A204.1 (cell line): ENCODE measurements at regions not wholly inside any gene's neighbourhood (a gene's known extent, or its start where the extent isn't known, plus 50 kb on each side); places are given as distances from the start of the nearest gene placed in this dataset.

Source experiments
- FAIRE-seq: peaks from 2 replicates; lab custom pipeline; 2012; peaks lifted over from hg19 to GRCh38; lab: Jason Lieb, UNC

DNA sequence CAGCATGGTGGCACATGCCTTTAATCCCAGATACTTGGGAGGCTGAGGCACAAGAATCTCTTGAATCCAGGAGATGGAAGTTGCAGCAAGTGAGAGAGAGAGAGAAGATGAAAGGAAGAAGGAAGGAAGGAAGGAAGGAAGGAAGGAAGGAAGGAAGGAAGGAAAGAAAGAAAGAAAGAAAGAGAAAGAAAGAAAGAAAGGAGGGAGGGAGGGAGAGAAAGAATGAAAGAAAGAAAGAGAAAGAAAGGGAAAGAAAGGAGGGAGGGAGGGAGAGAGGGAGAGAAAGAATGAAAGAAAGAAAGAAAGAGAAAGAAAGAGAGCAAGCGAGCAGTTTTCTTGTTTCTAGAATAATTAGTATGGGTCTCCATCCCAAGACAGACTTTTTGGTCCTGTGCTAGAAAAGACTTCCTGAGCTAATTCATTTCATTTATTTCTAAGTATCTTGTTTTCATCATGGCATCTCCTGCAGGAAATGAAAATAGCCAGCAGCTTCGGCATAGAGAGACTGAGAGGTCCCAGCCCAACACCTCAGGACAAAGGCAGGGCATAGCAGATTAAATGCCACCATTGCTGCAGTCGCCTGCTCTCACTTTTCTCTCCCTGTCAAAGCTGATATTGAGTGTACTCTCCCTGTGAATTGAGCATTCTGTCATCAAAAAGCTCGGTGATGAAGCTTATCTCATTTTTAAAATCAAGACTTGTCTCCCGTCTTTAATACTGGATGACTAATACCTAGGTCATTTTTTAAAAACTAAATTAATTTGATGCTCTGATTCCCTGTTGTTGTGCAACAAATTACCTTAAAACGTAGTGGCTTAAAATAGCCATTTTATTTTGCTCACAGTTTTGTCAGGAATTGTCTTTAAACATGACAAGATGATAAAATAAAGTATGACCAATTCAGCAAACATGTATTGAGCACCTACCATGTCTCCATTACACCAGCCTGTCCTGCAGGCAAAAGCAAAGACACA lies 91.8 kb upstream of the ADRA1B start:
- no peak for FAIRE-seq

DNA sequence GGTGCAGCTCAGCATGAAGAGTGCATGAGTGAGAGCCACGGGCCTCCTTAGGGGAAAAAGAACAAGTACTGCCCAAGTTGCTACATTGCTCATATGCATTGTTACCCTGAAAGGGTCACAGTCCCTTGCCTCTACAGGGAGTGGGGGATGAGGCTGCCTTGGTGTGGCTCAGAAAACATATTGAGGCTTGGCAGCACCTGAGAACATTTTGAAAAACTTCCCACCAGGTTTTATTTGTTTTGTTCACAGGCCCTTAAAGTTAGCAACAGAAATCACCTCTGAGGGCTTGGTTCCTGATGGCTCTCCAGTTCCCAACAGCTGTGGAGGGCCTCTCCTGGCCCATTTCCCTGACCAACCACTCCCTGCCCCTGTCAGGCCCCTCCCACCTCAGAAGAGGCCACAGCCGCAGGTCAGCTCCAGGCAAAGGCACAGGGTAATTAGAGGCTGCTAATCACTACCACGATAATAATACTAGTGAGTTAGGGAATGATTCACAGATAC lies 90.7 kb upstream of the ADRA1B start:
- no peak for FAIRE-seq

DNA sequence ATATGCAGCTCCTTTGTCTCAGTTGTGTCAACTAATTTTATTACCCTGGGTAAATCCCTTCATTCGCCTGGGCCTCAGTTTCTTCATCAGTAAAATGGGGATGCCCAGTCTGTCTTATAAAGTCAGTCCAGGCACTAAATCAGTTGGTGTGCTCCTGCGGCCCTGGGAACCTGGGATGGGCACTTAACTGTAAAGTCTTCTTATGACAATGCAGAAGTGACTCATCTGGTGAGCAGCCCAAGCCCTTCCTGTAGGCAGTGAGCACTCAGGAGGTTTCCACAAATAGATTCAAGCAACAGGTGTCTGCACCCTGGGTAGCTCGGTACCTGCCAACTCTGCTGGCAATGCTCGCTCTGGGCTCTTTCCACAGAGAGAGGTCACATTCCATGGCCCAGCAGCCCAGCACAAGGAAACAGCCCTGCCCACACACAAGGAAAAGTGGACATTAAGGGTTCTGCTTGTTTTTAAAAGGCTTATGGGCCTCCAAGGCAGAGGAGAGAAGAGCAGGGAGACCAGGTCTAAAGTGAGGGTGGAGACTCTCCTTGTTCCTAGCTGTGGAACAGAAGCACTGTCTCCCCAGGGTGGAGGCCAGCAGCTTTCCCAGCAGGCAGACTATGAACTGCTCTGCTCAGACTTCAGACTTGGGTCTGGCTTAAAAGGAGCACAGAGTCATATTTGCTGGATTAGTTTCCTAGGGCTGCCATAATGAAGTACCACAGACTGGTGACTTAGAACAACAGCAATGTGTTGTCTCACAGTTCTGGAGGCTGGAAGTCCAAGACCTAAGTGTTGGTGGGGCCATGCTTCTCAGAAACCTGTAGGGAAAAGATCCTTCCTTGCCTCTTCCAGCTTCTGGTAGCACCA lies 89.7 kb upstream of the ADRA1B start:
- FAIRE-seq: no peak

DNA sequence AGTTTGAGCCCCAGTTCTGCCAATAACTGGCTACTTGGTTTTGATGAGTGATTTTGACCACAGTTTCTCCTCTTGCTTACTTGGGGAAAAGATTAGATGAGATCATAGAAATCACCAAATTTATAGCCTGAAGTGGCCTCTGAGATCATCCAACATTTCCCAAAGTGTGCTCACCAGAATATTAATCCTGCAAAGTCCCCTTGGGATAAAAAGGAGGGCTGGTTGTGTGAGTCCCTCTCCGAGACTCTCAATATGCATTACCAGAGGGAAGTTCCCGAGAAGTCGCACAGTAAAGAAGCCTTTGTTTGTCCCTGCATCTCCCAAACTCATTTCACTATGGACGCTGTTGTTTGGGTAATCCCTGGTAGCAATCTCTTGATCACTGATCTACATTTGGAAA lies 88.4 kb upstream of the ADRA1B start:
- no peak for FAIRE-seq

DNA sequence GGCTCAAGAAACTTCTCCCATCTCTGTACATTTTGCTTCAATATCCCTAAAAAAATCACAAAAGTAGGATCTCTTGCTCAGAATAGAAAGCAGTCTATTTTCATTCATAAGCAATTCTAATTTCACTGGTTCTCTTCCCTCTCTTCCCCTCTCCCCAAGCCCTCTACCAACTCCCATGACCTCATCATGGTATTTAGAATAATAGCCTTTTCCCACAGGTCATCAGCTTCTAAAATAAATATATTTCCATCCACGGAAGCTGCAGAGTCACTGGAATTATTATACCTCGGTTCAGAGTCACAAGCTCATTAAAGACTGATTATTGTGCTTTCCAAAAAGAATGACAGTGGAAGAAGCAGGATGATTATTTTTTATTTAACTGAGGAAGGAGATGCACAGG lies 84.2 kb upstream of the ADRA1B start:
- no peak for FAIRE-seq

DNA sequence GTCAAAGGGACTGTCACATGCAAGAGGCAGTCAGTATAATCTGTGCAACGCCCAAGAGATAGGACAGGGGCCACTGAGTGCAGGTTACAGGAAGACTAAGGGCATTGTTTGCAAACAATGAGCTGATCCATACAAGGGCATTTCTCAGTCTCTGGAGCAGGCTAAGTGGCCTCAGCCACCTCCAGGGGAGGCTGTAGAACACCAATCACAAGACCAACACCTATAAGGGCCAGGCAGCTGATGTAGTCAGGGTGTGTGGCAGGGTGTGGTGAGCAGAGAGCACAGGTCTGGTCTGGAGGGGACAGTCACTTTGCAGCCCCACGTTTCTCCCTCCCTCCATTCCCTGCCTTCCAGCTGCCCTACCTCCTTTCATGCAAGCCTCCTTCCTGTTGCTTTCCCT lies 83.2 kb upstream of the ADRA1B start:
- no peak for FAIRE-seq

DNA sequence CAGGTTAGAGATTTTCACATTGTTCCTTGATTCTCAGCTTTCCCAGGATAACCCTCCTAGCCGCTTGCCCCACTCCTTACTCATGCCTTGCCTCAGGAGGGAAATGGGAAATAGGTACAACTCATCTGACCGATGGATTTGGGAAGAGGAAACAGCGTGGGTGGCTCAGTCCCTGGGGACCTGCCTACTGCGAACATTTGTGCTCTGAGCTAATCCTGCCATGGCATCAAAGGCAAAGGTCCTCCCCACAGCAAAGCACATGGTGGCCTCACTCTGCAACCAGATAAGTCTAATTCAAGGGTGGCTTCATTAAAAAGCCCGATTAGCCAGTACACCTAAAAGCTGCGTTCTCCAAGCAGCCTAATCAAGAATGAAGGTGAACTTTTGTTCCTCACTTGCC lies 82.4 kb upstream of the ADRA1B start:
- no peak for FAIRE-seq

DNA sequence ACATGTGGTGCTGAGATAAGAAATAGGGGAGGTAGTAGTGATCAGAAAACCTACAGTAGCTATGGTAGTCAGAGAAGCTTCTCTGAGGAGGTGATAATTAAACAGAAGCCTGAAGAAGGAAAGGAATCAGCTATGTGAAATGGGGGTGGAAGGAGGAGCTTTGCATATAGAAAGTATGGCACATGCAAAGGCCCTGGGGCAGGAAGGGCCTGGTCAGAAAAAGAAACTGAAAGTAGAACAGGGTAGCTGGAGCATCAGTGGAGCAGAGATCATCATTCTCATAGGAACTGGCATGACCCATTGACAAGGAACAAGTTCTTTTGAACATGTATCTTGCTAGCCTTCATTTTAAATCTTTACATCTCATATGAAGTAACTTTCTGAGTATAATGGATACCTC lies 80.7 kb upstream of the ADRA1B start:
- no peak for FAIRE-seq

DNA sequence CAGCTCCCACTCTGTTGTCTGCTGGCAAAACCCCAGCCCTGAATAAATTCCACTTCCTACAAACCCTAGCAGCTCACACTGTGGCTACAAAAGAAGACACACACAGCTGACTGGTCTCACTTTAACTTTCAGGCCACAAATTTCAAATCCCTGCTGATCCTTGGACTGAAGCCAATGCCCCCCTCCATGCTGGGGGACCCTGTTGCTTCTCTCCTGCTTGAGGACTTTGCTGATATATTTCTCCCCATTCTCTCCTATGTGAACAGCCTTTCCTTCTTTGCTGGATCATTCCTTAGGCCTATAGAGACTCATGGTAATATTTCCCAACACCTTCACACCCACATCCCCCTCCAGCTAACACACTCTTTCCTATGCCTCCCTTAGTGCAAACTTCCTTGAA lies 79.6 kb upstream of the ADRA1B start:
- FAIRE-seq: no peak

DNA sequence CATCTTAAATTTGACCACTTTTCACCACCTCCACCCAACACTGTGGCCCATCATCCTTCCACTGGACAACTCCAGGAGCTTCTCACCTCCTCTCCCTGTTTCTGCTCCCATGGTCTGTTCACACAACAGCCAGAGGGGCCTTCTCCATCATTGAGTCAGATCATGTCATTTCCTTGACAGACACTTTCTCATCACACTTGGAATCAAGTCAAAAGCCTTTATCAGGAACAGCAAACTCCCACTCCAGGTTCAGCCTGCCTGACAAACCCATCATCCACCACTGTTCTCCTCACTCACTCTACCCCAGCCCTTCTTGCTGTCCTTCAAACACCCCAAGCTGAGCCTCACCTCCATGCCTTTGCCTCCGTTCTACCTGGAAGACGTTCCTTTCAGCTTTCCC lies 78.4 kb upstream of the ADRA1B start:
- no peak for FAIRE-seq

DNA sequence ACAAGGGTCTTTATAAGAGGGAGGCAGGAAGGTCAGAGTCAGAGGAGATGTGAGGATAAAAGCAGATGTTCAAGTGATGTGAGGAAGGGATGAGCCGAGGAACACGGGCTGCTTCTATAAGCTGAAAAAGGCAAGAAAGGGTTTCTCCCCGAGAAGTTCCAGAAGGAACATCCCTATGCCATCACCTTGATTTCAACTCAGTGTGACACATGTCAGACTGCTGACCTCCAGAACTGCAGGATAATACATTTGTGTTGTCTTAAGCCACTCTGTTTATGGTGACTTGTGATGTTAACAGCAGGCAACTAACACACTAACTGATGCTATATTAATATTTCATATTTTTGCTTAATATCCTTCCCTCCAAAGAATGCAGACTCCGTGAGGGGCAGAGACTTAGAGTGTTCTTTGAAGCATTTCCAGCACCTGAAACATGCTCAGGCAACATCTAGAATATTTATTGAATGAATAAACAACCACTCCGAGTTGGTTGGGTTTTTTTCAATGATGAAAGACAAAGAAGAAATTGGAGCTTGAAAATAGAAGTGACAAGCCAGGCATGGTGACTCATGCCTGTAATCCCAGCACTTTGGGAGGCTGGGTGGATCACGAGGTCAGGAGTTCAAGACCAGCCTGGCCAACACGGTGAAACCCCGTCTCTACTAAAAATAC lies 77.6 kb upstream of the ADRA1B start:
- FAIRE-seq: no peak

DNA sequence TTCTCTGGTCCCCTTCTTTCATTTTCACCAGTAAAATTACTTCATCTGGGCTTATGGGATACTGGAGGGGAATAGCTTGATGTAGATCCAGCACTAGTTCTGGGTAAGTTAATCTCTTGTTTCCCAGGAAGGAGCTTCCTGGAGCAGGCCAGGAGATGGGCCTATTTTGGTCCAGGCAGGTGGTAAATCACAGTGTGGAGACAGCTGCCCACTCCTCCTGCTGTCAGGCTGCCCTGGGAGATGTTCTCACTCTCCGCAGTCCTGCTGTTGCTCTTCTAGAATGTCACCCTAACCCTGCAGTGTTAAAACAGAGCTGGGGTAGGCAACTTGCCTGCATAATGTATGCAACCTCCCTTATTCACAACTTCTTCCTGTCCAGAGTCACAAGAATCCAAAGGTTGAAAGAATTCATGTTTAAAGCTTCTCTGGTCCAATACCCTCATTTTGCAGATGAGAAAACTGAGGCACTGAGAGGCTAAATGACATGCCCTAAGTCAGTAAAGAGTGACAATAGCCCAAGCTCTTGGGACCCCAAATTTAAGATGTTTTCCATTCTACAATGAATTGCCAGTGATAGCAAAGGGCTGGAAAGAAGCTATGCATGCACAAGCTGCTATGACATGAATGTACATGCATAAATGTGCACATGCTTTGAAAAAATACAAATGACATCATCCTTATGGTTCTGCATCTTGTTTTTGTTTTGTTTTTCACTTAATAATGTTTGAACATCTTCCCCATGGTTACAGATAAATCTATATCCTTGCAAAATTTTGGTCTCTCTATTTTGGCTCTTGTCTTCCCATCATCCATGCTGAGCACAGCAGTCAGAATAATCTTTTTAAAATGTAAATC lies 71.8 kb upstream of the ADRA1B start:
- no peak for FAIRE-seq

DNA sequence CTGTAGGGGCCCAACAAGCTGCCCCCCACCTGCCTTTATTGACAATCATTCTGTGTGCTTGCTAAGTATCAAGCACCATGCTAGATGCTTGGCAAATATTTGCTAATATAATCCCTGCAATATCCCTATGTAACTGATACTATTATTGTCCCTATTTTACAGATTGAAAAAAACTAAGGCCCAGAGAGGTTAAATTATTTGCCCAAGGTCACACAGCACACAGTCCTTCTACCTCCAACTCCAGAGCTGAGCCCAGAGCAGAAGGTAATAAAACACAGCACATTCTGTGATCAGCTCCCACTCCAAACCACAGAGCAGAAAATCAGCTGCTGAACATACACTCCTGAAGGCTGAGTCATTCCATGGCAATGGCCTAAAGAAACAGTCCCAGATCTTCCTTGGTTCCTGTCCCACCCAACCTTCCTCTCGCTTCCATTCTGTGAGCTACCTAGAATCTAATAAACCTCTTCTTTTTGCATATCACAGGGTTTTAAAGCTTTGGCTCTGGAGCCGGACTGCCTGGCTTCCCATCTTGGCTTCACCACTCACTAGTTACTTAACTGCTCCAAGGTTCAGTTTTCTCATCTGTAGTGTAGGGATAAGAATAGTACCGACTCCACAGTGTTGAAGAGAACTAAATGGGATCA lies 66.7 kb upstream of the ADRA1B start:
- FAIRE-seq: no peak

DNA sequence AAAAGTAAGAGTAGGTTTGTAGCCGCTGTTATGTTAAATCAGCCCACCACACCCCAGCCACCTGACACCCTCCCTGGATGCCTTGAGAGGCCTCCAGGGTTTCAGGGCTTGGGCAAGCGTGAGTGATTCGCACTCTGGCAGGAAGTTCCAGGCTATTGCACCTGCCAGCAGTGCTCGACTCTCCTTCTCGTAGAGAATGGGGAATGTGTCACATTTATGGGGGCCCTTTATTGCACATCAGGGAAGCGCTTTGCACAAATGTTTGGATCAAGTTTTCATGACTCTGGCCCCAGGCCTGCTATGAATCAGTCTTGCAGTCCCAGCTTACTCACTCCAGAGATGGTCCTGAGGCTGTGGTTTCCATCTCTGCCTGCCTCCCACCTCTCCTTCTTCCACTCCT lies 66.1 kb upstream of the ADRA1B start:
- FAIRE-seq: no peak

DNA sequence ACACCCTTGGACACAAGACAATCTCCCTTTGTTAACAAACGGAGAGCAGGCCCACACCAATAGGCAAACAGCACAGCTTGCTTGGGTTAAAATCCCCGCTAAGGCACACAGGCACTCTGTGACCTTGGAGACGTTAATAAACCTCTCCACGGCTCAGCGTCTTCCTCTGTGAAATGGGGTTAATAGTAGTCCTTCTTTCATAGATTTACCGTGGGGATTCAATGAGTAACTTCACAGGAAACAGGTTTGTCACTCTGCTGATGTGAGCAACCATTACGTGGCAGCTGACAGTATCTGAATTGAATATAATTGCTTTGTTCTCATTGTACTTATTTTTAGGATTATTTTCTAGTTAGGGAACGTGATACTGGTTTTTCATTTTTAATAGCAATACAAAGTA lies 65.2 kb upstream of the ADRA1B start:
- no peak for FAIRE-seq

DNA sequence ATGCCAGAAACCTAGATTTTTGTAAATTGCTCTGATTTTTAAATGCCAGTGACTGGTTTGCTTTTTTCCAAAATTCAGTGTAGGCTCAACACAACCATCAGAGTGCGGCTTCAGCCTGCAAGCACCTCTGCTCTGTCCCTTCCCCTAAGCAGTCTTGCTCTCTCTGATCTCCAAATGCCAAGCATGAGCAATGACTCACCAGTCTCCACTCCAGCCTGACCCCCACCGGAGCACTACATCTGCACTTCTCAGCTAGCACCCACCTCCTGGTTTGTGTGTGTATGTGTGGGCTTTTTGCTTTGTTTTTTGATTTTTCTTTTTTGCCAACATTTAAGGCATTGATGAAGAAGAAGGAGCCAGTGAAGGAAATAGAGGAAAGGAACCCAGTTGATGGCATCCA lies 61.4 kb upstream of the ADRA1B start:
- FAIRE-seq: no peak

DNA sequence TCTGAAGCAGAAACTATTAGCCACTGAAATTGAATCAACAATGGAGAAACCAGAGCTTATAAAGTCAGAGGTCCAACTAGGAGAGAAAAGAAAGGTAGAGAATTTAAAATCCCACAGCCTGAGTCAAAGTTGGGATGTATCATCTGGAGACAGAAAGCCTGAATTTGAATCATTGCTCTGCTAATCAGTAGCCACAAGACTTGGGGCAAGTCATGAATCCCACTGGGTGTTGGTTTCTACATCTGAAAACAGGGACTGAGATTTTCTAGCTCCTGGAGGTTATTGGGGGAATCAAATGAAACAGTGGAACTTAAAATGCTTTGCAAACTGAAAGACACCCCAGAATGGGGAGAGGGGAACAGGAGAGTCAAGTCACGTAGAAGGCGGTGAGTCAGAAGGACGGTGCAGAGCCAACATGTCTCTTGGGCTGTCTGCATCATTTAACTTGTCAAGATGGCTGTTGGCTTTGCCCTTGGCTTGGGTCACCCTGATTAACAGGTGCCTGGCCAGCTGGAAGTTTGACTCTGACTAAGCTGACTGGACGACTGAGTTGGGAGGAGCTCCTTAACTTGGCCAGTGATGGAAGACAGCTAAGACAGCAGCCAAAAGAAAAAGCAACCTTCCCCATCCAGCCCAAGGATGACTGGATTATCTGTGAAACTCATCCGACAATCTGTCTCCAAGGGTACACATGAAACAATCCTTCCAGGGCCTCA lies 60.6 kb upstream of the ADRA1B start:
- no peak for FAIRE-seq

DNA sequence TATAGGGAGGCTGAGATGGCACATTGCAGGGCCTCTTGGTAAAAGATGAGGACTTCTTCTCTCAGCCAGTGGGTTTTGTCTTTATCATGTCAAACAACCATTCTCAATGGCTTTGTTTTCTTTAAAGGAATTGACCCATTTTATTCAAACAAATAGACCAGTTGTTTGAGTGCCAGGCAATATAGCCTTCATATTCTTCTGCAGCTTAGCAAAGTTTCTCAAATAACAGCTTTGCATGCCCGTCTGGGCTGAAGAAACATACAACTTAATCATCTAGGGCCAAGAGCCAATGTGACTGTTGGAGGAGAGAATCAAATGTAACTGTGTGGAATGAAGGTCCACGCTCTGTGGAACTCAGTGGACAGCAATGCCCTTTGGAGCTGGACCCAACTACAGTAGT lies 57.4 kb upstream of the ADRA1B start:
- no peak for FAIRE-seq

DNA sequence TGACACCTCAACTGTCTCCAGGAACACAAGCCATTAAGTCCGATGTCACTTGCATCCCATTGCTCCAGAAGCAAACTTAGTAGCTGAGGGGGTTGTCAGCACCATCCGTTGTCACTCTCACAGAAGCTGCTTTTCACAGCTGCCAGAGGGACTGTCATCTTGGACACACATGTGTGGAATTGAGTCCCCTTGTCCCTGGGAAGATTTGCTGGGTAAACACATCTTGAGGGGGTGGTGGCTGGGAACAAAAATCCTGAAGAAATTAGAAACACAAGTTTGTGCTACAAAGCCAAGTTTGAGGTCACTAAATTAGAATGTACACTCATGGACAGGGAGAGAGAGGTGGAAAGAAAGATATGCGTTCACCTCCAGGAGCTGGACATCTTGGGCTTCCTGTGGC lies 55.2 kb upstream of the ADRA1B start:
- no peak for FAIRE-seq

DNA sequence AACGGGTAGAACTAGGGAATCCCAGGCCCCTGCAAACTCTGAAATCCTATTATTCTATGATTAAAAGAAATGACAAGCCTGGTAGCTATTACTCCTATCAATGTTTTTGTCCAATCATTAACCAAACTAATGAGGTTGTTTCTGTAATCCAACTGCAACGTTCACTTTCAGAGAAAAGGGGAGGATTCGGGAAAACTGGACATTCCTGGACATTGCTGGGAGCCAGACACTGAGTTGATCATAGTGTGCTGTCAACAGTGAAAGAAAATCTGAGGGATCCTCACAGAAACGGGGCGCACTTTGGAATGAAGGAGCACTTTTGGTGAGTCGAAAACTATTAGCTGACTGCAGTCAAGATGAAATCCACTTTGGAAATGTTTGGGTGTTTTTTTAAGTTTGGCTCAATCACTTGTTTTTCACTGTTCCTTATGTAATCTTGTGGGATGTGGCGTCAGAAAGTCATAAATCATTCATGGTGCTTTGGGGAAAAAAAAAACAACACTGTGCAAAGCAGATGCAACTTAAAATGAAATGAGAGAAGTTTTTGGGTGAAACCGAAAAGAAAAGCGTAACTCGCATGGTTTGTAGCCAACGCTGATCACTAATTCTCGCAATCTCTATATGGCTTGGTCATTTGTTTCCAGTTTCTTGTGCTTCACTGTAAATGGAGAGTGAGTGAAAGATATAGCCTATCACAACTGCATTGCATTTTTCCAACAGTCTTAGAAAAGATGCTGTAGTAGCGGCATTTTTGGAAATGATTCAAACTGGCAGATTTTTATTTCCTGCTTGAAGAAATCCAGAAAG lies 51.2 kb upstream of the ADRA1B start:
- FAIRE-seq: no peak
